NCI-H1105 treated with DMSO at 0.1 percent for 48 hours (cell line): ENCODE measurements at regions not wholly inside any gene's neighbourhood (a gene's known extent, or its start where the extent isn't known, plus 50 kb on each side); places are given as distances from the start of the nearest gene placed in this dataset.

ENCODE experiments used
- DNase-seq: peaks from one replicate; lab custom pipeline; 2025; lab: John Stamatoyannopoulos, UW

DNA sequence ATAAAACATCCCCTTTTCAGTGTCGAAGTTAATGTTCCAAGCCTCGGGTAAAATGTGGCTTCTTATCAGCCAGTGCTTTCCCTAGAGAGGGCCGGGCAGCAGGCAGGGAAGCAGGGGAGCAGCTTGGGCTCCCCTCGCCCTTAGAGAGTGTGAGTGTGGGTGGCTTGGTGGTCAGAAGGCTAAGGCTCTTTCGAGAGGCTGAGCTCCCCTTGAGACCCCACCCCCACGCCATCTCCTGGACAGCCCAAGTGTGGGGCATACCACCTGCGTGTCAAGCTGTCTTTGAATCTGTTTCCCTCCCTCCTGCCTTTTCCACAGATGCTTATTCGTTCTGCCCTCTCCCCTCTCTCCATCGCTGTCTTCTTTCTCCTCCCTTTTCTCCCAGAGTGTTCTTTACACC is 95.1 kb upstream of the FOXP4 start:
- DNase-seq, result no peak

DNA sequence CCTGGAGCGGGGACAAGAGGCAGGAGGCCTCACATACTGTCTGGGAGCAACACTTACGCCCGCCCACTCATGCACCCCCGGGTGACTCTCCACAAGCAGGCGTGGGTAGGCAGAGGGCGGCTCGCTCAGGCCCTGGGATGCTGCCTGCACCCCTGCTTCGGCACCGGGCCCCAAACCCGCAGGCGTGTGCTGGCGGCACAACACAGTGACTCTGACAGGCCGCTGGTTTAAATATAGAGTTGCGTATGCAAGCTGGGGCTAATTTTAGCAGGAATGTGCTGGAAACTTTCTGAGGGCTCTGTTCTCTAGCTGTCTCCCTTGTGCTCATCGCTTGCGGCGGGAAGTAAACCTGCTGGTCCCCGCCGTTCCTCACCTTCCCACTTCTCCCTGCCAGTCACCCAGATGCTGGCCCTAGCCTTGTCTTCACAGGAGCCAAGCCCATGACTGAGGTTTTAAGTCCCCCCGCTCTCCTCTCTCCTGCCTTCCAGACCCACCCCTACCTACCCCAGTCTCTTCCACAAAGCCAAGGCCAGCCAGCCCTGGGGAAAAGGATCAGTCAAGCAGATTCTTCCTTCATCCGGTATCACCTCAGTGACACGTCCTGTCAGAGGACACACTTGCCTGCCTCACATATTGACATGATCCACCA is 94.5 kb upstream of the FOXP4 start:
- no peak for DNase-seq

DNA sequence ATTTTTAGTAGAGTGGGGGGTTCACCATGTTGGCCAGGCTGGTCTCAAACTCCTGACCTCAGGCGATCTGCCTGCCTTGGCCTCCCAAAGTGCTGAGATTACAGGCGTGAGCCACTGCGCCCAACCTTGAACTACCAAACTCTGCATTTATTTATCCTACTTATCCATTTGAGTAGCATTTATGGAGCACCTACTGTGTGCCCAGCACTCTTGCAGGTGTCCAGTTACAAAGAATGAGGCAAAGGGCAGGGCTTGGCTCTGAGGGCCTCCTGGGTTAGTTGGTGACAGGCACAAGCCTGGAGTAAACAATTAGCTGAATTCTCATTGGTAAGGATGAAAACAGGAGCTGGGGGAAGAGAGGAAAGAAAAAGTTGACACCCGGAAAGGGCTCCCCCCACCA is 93.4 kb upstream of the FOXP4 start:
- no peak for DNase-seq

DNA sequence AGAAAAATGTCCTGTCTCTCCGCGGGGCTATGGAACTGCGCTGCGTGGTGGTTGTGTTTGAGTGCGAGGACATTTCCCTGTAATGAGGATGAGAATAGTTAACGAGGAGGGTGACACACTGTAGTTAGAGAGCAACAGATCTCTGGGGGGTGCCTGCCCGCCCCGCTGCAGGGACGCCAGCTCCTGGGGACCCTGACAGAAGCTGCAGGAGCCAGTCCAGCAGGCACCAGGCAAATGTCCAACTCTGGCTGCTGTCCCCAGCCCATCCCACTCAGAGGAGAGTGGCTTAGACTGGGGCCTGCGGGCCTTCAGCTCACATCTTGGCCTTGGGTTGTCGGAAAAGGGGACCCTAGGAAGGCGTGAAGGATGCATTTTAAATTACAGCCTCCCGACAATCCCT is 92.9 kb upstream of the FOXP4 start:
- DNase-seq, result no peak

DNA sequence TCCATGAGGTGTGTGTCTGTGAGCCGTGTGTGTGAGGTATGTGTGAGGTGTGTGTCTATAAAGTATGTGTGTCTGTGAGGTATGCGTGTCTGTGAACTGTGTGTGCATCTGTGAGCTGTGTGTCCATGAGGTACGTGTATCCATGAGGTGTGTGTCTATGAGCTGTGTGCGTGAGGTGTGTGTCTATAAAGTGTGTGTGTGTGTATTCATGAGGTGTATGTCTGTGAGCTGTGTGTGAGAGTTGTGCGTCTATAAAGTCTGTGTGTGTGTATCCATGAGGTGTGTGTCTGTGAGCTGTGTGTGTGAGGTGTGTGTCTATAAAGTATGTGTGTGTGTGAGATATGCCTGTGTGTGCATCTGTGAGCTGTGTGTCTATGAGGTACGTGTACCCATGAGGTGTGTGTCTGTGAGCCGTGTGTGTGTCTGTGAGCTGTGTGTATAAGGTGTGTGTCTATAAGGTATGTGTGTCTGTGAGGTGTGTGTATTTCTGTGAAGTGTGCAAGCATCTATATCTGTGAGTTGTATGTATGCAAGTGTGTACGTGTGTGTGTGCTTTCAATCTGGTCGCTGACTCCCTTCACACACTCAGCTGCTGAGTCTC is 91.9 kb upstream of the FOXP4 start:
- DNase-seq, result no peak

DNA sequence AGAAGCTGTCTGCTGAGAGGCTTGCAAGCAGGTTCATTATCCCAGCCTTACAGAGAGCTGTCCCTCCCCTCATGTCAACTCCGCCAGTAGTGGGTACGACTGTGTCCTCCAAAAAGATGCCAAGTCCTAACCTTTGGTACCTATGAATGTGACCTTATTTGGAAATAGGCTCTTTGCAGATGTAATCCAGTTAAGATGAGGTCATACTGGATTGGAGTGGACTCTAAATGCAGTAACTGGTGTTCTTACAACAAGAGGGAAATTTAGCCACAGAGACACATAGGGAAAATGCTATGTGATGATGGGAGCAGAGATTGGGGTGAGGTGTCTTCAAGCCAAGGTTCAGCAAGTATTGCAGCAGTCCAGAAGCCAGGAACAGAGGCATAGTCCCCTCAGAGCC is 90.8 kb upstream of the FOXP4 start:
- DNase-seq, result no peak

DNA sequence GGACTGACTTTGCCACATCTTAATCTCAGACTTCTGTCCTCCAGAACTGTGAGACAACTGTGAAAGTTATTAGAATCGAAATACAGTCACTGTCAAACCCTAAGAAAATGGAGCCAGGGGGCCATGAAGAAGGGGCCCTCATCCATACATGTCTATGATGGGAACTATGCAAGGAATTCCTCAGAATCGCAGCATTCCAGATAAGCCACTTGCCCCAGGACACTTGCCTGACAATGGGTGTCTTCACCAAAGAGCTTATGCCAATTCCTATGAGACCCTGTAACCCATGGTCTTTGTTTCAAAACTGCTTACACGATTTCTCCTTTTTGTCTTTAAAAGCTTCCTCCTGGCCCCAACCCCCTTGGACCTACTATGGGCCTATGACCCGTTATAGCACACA is 90.4 kb upstream of the FOXP4 start:
- DNase-seq, result no peak

DNA sequence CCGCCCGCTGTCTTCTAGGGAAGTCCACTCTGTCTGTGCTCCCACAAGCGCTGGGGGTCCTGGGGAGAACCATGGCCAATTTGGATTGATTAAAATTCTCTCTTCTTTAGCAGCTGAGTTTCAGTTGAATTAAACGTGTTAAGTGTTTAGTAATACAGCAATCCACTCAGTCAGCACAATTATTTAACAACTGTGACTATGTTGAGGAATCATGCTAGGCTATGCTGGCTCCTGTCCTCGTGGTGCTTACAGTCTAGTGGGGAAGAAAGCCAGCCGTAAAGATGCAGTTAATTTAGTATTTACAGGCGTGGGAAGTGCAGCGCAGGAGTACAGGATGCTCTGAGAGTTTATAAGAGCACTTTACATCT is 88.9 kb upstream of the FOXP4 start:
- no peak for DNase-seq

DNA sequence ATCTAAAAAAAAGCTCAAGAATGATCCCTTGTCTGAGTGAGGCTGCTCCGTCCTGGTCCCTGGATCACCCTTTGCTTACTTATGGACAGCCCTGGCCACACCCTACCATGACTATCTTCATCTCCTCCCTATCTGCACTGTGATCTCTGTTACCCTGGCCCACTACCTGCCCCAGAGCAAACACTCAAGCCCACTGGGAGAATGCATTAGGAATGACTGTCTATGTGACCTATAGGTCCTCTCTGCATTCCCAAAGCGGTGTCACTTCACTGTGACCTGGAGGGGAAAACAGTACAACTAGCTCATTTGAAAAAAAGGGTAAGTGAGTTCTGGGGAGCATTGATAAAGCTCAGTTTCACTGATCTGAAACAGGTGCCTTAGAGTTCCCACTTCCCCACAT is 86.4 kb upstream of the FOXP4 start:
- no peak for DNase-seq

DNA sequence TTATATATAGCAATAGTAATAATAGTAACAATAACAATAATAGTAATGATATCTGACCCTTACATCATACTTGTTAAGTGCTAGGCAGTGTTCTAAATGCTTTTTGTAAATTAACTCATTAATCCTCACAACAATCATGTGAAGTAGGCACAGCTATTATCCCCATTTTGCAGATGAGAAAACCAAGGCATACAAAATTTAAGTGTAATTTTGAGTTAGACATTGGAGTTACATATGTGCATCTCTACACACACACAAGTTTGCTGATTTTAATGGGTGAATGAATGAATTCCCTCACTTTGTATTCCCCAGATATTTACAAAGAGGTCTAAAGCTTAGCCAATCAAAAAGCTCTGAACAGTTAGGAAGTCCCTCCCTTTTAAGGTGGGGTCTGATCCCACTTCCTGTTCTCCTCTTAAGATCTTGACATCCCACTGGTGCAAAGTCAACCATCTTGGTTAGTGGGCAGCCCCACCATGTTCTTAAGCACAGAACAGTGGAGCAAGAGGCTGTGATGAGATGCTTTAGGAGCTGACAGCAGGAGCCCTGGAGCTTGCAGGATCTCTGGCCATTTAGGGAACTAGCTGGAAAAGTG is 85.3 kb upstream of the FOXP4 start:
- no peak for DNase-seq

DNA sequence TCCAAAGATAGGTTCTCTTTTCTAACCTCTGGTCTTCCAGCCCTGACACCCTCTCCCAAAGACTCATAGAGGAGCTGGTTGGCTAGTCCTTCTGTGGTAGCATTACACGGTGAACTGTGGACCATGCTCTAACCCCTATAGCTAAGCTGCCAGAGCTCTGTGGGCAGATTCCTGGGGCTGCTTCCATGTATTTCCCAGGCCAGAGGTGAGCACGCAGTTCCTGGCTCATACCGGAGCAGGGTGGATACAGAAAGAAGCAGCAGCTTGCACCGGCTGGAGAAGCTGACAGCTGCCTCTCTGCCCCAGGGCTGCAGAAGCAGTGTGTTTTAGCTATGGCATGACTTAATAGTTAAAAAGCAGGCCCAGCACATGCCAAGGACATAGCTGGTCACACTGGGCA is 84.1 kb upstream of the FOXP4 start:
- no peak for DNase-seq

DNA sequence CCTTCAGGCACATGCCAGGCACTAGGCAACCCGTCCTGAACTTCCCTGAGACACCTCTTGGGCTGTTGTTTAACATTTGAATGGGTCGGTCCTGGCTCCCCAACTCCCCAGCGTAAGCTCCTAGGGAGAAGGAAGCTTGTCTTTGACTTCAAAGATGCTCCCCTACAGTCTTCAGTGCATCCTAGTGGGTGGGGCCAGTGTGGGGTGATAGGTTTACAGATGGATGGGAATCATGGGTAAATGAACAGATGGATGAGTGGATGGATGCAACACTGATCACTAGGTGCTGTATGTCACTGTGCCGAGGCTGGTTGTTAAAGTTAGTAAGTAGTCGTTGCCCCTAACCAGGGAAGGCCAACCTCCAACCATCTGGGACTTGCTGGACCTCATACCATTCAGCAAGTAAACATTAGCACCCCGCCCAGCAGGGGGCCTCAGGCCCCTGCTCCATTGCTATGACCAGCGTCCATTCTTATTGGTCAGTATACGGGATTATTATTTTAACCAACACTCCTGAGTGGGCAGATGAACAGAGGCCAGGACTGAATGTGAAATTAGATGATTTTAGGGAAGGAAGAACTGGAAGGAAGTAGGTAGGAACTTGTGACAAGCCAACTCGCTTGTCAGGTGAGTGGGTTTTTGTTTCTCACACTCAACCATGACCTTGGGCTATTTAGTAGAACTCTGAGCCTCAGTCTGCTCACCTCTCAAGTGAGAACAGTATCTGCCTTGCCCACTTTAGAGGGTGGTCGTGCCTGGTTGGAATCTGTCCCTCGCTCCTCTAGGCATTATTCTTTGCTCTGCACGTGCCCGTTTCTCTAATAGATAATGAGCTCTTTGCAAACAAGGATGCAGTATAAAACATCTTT is 82.9 kb upstream of the FOXP4 start:
- DNase-seq, result no peak

DNA sequence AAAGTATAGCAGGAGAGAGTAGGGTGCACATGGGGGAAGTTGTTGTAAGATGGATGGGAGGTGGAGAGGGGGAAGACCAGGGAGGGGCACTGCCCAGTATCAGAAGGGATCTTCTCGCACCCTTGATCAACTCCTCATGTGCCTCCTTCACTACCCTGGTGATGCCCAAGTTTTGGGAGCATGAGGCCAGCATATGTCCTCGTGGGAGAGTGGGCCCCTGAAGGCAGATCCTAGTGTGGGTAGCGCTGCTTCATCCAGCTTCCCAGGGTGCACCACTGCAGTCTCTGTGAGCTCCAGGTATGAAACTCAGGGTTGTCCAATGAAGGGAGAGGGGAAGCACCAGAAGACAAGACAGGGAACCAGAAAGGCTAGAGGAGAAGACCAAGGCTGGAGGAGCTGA is 82.2 kb upstream of the FOXP4 start:
- no peak for DNase-seq

DNA sequence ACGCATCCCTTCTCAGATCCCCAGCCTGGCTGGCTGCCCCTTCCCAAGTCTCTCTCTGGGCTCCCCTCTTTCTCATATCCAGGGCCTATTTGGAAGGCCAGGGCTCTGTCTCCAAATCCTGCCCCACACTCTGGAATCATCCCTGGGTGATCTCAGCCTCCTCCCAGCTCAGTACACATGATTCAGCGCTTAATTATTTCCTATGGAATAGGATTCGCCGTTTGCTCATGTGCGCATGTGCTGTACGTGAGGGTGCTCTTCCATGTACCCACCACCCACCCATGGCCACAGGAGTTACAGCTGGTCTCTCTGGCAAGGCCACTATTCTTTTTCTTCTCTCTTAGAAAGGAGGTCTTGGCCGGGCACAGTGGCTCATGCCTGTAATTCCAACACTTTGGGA is 81.7 kb upstream of the FOXP4 start:
- no peak for DNase-seq

DNA sequence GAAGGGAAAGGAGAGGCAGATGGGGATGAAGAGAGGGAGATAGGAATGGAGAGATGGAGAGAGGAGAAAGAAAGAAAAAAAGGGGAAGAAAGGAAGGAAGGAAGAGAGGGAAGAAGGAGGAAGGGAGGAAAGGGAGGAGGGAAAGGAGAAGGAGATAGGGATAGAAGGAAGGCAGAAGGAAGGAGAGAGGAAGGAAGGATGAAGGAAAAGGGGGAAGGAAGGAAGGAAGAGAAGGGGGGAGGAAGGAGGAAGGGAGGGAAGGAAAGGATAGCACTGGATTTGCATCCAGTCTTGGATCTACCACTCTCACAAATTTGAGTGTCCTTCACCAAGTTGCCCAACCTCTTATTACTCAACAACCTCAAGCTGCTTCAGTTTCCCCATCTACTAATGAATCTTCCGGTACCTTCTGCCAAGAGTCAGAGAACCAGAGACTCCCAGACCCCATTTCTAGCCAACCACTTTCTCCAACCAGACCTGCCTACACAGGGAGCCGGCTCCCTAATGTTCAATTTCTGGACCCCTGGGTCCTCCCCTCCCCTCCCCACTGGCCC is 79.7 kb upstream of the FOXP4 start:
- DNase-seq, result no peak

DNA sequence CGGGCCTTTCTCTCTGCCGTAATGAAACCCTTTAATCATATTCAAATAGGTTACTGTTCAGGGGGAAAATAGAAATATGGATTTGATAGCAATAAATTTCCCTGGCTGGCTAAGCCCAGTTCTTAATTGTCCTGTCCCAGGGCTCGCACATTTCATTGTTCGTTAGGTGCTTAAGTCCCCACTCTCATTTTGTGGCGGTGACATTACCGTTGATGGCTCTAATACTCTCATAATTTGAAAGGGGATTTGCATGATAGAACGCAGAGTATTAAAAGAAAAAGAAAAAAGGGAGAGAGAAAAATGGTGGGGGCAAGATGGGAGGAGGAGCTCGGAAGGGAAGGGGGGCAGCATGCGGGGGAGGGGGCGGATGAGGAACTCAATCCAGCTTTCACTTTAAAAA is 79.1 kb upstream of the FOXP4 start:
- DNase-seq, result no peak

DNA sequence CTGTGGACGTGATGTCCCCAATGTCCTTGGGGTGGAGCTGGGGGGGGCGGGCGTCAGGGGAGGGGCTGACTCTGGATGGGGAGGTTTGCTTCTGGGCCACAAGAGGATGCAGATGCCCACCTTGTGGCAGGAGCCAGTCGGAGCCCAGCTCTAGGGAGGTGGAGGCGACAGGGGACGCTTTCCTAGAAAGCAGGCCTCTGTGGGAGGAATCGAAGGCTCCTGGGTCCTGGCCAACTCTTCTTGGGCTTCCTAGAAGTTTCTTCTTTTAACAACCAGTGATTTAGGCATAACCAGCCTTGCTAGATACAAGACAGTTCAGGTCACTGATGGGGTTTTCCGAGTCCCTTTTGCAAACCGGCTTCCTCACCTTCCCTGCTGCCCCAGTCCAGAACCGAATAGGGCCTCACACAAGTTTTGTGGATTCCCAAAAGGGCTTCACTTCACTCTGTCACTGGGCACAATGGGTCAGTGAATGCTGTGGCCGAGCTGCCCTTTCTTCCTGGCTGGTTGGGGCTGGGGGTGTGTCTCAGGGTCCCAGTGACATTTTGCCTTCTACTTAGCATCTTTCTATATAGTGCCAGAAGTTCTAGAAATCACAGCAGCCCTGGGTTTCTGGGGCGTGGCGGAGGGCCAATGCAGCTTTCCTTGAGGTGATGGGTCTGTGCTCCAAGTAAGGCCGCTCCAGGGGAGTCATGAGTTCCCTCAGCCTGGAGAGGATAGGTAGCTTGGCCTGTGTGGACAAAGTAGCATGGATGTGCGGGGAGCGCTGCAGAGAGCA is 78.4 kb upstream of the FOXP4 start:
- DNase-seq, result no peak

DNA sequence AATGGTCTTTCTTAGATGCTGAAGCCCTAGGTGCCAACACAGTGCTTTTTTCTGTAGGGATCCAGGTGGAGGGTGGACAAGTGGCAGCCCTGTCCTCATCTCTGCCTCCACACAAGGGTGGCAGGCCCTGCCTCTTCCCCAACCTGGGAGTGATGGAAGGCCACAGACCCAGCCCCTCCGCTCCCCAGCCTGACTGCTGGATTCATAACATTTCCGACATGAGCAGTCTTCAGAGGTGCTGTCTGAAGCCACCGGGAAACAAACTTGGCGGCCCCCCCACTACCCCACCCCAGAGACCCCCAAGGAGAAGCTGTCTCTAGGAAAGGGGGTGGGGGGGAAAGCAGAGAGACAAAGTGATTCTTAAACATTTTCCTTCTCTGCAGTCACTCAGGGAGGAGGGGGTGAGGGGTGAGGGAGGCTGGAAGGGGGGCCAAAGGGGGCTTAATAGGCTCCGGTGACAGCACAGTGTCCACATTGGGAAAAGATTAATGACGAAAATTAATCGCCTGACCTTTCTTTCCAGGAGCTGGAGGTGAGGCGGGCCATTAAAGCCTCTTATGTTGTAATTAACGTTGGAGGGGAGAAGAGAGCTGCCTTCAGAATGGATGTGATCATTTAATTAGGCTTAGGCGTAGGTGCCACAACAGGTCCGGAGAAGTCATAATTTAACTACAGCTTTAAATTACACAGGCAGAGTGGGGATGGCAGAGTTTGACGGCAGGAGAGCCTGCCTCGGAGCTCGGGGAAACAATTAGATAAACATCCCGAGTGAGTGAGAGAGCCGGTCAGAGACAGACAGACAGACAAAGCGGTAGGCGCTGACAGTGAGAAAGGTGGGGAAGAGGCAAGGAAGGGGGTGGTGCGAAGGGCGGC is 76.8 kb upstream of the FOXP4 start:
- no peak for DNase-seq

DNA sequence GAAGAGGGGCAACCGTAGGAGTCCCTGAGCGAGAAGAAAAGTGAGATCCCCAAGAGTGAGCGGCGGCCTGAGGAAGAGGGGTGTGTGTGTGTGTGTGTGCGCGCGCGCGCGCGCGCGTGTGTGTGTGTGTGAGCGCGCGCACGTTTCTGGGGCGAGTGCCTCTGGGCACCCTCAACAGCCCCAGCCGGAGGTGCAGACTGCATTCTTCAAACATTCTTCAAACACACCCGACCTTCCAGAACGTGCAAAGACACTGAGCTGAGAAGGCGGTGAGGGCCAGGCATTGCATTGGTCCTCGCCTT is 76.2 kb upstream of the FOXP4 start:
- no peak for DNase-seq

DNA sequence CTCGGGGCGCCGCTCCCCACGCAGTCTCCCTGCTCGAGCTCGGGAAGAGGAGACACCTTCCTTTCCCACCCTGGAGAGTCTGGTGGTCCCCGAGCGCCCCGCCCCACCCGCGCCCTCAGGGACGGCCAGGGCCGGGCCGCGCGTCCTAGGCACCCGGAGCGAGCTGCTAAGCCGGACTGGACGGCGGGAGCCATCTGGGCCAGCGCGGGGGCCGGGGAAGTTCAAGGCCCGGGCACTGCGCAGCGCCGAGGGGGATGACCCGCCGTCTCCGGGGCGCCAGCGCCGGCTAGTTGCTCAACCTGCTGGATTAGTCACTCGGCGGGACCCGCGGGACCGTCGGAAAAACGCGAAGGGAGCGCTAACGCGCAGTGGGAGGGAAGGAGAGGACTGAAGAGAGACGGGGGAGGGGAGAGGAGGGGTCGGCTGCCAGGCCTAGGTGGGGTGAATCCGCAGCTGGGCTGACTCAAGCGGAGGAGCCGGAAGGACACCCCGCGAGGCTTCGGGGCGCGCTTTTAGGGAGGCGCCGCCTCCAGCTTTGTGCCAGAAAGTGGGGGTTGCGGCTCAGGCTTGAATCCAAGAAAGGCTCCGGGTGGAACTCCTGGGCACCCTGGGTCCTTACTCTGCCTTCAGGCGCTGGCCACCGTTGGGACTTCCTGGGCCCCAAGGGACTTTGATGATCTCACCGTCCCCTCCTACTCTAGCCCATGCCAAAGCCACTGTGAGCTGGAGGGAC is 75.7 kb upstream of the FOXP4 start:
- no peak for DNase-seq
